GM21723 (cell line): ENCODE measurements at regions not wholly inside any gene's neighbourhood (a gene's known extent, or its start where the extent isn't known, plus 50 kb on each side); places are given as distances from the start of the nearest gene placed in this dataset.

Source experiments
- ATAC-seq: cut with Tn5 transposase; IDR thresholded peaks from one replicate; pipeline ENCODE4 v1.9.1; 2021; ENCODE audit warnings: mild to moderate bottlenecking, moderate library complexity; ENCODE audit not compliant: unreplicated experiment

GRCh38 chr3:25259871-25260270, 168.2 kb upstream of the RARB start:
- ATAC-seq, result no peak

- ATAC-seq, result no peak
Observed at GRCh38 chr3:25262322-25262721, 165.7 kb upstream of the RARB start.

DNA sequence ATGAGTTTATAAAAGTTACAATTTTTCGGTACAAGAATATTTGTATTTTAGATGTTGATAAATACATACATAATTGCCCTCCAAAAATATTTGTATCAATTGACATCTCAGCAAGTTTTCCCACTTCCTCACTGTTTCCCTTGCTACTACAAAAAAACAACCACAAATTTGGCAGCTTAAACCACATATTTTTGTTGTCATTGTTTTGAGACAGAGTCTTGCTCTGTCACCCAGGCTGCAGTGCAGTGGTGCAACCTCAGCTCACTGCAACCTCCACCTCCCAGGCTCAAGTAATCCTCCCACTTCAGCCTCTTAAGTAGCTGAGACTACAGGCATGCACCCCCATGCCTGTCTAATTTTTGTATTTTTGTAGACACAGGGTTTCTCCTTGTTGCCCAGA, 162.8 kb upstream of the RARB start:
- ATAC-seq, result no peak

DNA sequence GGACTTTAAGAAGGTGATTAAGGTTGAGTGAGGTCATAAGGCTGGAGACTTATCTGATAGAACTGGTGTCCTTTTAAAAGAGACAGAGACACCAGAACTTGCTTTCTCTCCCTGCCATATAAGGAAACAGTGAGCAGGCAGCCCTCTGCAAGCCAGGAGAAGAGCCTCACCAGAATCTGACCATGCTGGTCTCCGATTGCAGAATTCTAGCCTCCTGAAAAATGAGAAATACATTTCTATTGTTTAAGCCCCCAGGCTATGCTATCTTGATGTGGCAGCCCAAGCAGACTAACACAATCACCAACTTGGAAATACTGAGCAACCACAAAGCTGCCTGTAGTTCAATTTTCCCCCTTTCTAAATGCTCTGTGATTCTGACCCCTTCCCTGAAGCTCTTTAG, 161.4 kb upstream of the RARB start:
- ATAC-seq, result no peak

DNA sequence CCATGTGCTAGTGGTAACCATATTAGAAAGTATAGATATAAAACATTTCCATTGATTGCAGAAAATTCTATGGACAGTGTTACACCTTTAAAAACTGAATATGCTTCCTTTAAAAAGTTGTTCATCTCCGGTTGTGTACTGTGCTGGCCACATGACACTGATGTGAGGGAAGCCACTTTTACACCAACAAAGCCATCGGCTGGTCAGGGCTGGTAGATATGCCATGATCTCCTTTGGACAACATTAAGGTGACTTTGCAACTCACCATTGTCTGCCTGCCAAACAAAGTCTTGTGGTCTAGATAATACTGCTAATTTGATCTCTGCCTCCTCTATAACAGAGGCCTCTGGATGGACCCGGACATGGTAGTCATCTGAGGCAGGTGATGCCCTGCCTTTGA, 156.0 kb upstream of the RARB start:
- ATAC-seq, result no peak

GRCh38 chr3:25273582-25274171, 154.4 kb upstream of the RARB start:
- ATAC-seq, result no peak

- ATAC-seq, result no peak
Observed at GRCh38 chr3:25277503-25277902, 150.6 kb upstream of the RARB start.

GRCh38 chr3:25281041-25281731, 146.9 kb upstream of the RARB start:
- no peak for ATAC-seq

GRCh38 chr3:25281732-25282126, 146.3 kb upstream of the RARB start:
- no peak for ATAC-seq

DNA sequence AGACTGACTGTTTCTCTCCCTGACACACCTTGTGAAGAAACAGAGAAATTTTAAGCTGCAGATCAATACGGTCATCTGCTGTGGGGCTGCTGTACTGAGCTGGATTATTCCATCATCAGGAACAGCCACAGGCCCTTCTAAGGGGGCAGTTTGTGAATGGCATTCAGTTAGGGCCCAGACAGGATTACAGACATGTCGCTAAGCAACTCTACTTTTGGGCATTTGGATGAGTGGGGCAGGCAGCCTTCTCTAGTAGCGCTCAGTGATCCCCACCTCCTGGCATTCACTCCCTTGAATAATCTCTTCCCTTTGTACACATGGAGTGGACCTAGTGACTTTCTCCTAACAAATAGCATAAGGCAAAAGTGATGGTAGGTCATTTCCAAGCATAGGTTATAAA, 144.4 kb upstream of the RARB start:
- no peak for ATAC-seq

DNA sequence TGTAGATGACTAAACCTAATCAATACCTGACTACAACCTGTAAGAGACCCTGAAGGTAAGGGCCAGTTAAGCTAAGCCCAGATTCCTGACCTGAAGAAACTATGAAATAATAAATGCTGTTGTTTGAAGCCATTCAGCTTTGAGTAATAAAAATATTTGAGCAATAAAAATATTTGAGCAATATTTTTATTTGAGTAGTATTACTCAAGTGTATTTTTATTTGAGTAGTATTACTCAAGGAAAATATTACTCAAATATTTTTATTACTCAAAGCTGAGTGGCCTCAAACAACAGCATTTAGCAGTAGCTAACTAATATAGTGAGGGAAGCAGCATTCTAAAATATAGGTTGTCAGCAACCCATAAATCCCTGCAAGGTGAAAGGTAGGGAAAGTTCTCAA, 143.8 kb upstream of the RARB start:
- no peak for ATAC-seq

- no peak for ATAC-seq
Observed at GRCh38 chr3:25287291-25287884, 140.7 kb upstream of the RARB start.

GRCh38 chr3:25288413-25288812, 139.7 kb upstream of the RARB start:
- ATAC-seq, result no peak

- no peak for ATAC-seq
Observed at GRCh38 chr3:25289156-25289555, 138.9 kb upstream of the RARB start.

- no peak for ATAC-seq
Observed at GRCh38 chr3:25289663-25290062, 138.4 kb upstream of the RARB start.

GRCh38 chr3:25291481-25291905, 136.6 kb upstream of the RARB start:
- ATAC-seq, result no peak

DNA sequence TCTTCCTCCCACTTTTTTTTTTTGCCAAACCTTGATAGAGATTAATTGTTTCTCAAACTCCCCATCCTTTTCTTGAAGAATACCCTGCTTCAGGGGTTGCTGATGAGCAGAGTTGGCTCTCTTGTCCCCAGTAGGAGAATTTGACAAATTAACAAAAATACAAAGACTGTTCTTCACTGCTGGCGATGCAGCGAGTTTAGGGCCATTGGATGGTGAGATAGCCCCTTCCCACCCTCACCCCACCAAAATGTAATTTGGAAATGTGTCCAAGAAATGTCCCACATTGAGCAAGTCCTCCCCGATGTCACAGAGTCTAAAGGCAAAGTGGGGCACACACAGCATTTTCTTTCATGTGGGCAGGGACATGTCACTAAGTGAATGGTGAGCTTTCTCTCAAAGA, 136.0 kb upstream of the RARB start:
- ATAC-seq, result no peak

DNA sequence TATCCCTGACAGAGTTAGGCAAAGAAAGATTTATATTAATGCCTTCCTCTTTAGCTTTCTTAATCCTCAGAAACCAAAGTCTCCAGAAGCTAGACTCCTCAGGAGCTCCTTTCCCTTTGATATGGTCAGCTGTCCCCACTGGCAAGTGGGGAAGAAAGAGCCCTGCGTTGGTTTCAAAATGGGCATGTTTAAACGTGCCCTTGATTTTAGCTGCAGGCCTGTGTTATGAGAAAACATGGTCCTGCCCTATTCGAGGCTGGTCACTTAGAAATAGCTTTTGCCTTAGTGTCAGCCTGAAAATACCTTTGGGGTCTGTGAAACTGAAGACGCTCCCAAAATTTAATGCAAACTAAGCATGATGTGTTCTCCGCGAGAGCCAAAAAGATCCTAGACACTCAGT, 135.5 kb upstream of the RARB start:
- ATAC-seq, result no peak

- ATAC-seq, result no peak
Observed at GRCh38 chr3:25293736-25294135, 134.3 kb upstream of the RARB start.

DNA sequence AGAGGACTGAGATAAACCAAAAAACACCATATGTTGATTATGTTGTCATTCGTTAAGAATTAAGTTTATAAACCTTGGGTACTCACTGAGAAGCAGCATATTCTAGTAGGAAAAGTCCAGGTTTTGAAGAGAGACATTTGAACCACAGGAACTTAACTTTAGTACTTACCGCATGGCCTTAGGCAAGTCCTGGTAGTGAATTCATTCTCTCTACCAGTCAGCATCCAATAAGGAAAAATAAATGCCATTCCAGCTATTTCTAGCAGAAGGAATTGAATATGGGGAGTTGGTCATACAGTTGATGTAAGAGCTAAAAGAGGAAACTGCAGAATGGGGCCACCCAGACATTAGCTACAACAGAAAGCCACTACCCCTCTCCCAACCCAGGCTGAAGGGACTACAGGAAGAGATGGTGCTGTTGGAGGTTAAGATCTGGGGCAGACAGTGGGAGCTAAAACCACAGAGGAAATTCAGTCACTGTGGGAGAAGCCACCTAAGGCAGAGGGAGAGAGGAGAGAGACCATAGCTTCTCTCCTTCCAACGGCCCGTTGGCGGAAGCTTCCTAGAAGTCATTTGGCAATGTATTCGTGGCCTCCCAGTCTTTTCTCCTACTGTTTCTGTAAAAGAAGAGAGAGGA, 133.8 kb upstream of the RARB start:
- no peak for ATAC-seq

GRCh38 chr3:25297667-25298585, 130.1 kb upstream of the RARB start:
- ATAC-seq, result no peak
